Activated CD4-positive, alpha-beta T cell treated with anti-CD3 and anti-CD28 coated beads for 1 hour (primary cell): ENCODE measurements at regions not wholly inside any gene's neighbourhood (a gene's known extent, or its start where the extent isn't known, plus 50 kb on each side); places are given as distances from the start of the nearest gene placed in this dataset.
"Not testable (repeated sequence)": the region's sequence is repeated elsewhere in the genome, so short reads cannot be mapped to it uniquely, and the experiment has no call there.

ENCODE experiments used
- DNase-seq: peaks from one replicate; pipeline ENCODE4 v3.0.0-alpha.2; 2020

DNA sequence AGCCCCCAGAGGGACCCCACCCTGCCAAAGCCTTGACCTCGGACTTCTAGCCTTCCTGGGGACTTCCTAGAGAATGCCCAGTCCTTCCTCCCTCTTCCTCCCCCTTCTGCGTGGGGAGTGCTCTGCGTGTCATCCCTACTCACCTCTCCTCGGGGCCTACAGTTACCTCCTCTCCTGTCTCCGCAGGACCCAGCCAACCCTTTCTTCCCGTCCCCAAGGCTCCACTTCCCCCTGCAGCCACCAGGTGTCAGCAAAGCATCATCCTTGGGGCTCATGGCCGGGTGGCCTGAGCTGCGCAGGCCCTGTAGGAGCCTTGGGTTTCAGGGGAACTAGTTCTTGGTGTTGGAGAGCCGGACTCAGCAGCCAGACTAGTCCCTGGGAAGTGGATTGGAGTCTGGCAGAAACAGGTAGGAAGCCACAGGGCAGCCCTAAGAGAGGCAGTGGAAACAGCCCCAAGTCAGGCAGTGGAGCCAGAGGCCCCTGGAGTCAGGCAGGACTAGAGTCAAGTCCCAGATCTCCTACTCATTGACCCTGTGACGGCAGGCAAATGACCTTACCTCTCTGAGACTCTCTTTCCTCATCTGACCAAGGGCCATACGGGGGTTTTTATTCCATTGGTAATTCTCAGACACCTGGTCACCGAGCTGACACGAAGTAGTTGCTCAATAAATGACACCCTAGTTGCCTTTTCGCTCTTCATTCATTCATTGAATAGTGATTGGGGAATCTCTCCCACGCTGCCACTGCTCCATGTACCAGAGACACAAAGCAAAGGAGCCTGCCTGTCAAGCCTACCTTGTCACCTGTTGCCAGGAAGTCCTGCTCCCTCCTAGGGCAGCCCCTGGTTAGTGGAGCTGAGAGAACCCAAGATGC lies 101.8 kb upstream of the GRK3 start:
- DNase-seq, result peak; percentile 63

GRCh38 chr22:25463347-25463628 lies 101.2 kb upstream of the GRK3 start:
- not testable (repeated sequence) for DNase-seq

- DNase-seq, result not testable (repeated sequence)
Observed at GRCh38 chr22:25464326-25464725, 100.1 kb upstream of the GRK3 start.

DNA sequence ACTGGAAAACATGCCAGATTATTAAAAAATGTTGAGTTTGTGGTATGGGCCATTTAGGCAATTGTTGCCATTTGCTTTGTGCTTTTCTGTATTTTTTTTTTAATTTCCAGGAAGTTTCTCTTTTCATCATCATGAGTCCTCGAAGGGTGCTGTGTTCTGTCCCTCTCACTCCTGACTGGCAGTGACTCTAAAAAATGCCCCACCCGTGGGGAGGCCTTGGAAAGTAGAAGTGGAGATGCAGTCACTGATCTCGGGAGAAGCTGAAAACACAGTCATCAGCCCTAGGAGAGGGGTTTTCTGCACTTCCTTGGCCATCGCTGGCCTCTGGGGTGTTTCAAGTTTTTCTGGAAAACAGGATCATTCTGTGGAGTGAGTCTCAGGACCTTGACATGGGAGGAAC lies 98.5 kb upstream of the GRK3 start:
- no peak for DNase-seq

- DNase-seq, result no peak
Observed at GRCh38 chr22:25472382-25472781, 92.1 kb upstream of the GRK3 start.

DNA sequence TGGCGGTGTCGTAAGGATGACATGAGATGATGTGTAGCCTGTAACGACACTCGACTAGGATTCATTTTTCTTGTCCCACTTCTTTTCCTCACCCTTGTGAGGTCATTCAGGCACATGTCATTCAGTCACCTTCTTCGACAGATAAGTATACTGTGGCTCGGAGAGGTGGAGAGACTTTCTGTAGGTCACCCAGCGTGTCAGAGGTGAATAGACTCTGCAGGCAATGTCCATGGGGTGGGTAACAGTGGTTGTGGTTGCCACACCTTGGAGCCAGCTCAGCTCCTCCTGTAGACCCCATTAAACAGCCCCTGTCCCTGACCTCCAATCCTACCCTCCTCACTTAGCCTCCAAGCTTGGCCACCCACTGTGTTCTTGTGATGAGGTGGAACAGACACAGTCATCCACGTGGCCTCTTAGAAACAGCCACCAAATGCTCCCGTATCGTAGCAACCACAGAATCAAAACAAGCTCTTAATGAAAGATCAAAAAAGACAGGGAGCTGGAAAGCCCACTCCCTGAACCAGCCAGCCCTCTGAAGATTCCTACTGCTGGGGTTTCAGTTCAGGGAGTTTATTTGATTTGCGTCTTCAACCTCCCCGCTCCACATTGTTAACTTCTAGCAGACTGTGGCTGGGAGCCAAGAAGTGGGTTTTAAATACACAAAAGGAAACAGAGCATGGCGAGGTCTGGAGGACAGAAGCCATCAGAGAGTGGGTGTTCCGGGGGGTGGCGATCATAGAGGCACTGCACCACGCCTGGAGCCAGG lies 89.0 kb upstream of the GRK3 start:
- DNase-seq, result no peak

- DNase-seq, result no peak
Observed at GRCh38 chr22:25477358-25477757, 87.1 kb upstream of the GRK3 start.

DNA sequence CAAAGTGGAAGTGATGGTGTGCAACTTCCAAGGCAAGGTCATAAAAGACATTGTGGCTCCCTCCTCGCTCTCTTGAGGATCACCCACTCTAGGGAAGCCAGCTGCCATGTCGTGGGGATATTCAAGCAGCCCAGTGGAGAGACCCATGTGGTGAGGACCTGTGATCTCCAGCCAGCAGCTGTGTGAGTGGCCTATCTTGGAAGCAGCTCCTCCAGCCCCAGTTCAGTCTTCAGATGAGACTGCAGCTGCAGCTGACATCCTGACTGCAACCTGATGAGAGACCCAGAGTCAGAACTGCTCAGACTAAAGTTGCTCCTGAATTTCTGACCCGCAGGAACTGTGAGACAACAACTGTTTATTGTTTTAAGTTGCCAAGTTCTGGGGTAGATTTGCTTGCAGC lies 86.4 kb upstream of the GRK3 start:
- no peak for DNase-seq

- no peak for DNase-seq
Observed at GRCh38 chr22:25478528-25478927, 85.9 kb upstream of the GRK3 start.

- DNase-seq, result not testable (repeated sequence)
Observed at GRCh38 chr22:25480868-25481267, 83.6 kb upstream of the GRK3 start.

DNA sequence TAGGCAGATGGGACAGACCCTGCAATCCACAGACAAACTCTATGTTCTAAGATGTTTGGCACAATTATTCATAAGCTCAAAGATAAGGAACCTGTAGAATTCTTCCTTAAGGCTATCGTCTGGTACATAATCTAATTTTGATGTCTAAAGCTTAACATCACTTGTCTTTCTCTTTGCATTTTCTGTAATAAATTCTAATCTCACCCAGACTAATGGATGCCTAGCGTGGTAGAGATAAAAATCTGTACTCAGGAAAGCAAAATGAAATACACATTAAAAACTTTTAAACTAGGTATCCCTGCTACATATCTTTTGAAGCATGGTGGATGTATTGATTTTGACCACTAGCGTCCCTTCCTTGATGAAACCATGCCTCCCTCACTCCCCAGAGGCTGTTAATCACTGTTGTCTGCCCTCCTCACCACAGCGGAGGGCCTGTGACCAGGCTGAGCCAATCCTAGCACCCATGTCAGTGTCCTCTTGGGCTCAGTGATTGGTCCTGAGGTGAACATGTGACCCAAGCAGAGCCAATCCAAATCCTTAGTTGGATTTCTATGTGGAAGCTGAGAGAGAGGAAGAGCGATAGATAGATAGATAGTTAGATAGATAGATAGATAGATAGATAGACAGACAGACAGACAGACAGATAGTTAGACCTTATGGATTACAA lies 82.2 kb upstream of the GRK3 start:
- no peak for DNase-seq

DNA sequence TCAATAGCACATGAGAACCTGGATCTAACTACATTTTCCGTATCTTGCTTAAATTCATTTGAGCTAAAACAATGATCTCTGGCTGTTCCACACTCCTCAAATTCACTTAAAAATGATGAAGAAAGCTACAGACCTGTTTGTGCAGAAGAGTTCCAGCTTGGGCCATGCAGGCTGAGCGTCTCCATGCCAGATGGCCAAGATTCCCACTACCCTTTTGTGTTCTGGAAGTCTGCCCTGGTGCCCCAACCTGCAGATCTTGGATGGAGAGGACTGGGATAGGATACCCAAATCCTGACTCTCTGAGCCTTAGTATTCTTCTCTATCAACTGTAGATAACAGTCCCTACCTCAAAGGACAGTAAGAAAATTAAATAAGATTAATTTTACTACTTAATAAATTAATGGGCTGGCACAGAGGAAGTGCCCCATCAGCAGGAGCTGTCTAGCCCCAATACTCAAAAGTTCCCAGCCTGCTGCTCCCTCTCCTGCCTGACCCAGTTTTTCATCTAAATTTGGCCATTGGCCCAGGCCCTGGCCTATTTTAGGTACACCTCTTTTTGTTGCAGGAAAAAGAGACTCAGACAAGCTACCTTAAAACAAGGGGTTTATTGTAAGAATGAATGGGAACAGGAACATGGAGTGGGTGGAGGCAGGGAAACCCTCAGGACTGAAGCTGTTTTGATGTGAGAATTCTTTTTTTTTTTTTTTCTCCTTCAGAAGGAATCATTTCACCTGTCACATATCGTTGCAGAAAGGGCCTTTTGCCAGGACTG lies 81.4 kb upstream of the GRK3 start:
- DNase-seq, result no peak

GRCh38 chr22:25483931-25484330 lies 80.5 kb upstream of the GRK3 start:
- no peak for DNase-seq

DNA sequence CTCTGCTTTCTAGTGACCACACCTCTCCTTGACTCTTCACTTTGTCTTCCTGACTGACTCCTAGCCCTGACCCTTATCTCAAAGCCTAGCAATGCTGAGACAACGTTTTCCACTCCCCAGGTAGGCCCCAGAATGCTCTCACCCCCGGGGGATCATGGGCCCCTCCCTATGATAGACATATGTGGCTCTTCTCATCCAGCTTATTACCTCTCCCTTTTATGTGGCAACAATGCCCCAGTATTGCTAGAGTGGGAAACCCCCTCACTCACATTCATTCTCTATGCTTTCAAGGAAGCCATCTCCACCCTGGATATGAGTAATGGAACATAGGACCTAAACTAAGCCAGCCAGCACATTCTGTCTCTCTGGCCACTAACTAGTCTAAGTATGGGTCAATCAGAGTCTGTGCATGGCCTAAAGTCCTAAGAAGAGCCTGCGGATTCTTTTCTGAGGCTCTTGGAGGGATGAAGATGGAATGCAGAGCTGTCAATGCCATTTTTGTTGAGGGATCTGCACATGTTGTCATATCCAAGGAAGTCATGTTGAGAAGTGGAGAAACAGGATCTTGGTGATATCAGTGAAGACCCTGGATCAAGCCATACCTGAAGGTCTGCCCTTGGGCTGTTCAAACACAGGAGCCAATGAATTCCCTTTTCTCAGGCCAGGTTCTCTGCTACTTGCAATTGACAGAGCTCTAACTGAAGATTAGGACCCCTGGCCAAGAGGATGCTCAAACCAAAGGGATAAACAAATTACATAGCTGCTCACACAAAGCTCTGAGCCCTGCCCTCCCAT lies 79.8 kb upstream of the GRK3 start:
- DNase-seq, result no peak

DNA sequence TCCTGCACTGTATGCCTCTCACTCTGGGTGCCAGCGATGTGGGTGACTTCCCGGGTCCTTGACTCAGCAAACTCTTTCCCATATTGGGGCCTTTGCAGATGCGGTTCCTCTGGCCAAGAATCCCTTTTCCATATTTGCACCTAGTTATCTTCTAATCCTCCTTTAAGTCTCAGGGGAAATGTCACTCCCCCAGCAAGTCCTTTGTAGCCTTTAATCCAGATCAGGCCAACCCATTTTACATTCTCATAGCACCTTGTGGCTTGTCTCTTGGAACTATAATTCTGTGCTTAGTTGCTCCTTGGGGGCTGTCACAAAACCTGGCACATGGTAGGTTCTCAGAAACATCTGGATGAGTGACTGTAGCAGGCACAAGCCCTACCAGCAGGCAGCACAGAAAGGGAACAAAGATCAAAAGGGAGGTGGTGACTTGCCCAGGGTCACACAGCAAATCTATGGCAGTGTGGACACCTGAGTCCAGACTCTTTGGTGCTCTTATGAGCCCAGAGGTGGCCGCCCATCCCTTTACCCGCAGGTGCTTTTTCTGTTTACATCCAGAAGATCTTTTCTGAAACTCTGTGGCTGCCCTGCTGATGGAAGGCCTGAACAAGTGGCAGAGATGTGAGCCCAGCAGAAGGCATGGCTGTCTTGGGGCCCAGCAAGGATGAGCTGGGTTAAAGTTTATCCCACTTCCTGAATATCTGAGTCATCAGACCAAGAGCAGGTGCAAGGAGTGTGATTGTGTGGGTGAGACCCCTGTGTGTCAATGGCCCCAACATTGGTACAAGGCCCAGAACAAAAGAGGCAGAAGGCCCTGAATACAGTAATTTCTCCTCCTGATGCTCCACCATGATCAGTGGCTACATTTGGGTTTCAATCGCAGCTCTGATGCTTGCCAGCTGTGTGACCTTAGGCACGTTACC lies 78.6 kb upstream of the GRK3 start:
- DNase-seq, result no peak

DNA sequence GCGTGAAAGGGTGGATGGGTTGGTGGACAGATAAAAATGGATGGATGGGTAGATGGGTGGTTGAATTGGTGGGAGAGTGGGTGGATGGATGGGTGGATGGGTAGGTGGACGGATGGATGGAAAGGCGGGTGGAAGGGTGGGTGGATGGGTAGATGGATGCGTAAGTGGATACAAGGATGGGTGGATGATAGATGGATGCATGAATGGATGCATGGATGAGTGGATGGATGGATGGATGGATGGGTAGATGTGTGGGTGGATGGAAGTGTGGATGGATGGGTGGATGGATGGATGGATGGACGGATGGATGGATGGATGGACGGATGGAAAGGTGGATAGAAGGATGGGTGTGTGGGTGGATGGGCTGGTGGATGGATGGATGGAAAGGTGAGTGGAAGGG lies 77.0 kb upstream of the GRK3 start:
- DNase-seq, result no peak

GRCh38 chr22:25488244-25489020 lies 76.0 kb upstream of the GRK3 start:
- no peak for DNase-seq

DNA sequence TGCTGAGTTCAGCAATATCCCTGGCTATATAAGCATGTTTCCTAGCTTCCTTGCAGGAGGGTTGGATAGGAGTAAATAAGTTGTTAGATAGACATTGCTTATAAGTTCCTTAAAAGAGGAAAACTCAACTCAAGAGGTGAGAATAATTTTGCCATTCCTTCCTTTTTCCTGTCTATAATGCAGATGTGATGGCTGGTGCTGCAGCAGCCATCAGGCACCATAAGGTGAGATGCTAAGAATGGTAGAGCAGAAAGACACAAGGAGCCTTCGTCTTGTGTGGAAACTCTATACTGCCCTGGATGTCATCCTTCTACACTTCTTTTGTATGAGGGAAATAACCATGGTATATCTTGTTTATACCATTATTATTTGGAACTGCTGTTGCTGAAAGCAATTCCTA lies 74.5 kb upstream of the GRK3 start:
- DNase-seq, result no peak

GRCh38 chr22:25490896-25491295 lies 73.6 kb upstream of the GRK3 start:
- DNase-seq, result no peak

DNA sequence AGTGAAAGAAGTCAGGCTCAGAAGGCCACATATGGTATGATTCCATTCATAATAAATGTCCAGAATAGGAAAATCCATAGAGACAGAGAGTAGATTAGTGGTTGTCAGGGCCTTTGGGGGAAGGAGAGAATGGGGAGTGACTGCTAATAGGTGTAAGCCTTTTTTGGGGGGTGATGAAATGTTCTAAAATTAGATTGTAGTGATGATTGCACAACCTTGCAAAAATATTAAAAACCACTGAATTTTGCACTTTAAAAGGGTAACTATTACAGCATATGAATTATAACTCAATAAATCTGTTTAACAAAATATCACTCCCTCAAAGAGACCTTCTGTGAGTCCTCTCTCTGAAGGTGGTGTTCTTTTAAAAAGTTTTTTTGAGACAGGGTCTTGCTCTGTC lies 72.3 kb upstream of the GRK3 start:
- DNase-seq, result no peak
